ENCODE measurements at regions not wholly inside any gene's neighbourhood (a gene's known extent, or its start where the extent isn't known, plus 50 kb on each side); places are given as distances from the start of the nearest gene placed in this dataset.

- H4K20me1 ChIP-seq (ENCODE audit: control insufficient read depth, extremely low read depth, insufficient read depth, low read length) = no peaks in the 10 kb centered on the region
- no peak overlapping the region for H3K9ac ChIP-seq (ENCODE audit: insufficient read depth, low read length)
- H3K4me3 ChIP-seq (replicated peaks in 1 of 4; ENCODE audit: control extremely low read depth in 1 of 4, insufficient read depth in 1 of 4, low read depth in 3 of 4, low read length in 4 of 4) = no peak overlapping the region
- H3K4me1 ChIP-seq (ENCODE audit: control insufficient read depth, extremely low read depth, insufficient read depth, low read length) = no peaks in the 10 kb centered on the region
- H2AFZ ChIP-seq (ENCODE audit: low read length) = no peak overlapping the region
- TF ChIP-seq CTCF (conservative IDR thresholded peaks at IDR 0.05 in 1 of 2, IDR thresholded peaks at IDR 0.05 in 1 of 2; ENCODE audit: low read depth in 1 of 2, low read length in 2 of 2) (no peak), EZH2 (IDR thresholded peaks at IDR 0.05; ENCODE audit: low read length, missing control alignments) (no peak)
- no peaks in the 10 kb centered on the region for H3K27me3 ChIP-seq (ENCODE audit: control insufficient read depth, insufficient read depth, low read length)
- no peak overlapping the region for H3K4me2 ChIP-seq (ENCODE audit: extremely low read depth, insufficient read depth, low read length)
- no peaks in the 10 kb centered on the region for H3K9me3 ChIP-seq (ENCODE audit: control insufficient read depth, insufficient read depth, low read depth, low read length)
- H3K27ac ChIP-seq (ENCODE audit: insufficient read depth, low read length) = no peak overlapping the region
- DNase-seq (ENCODE audit: low read depth in 2 of 2) = no peak
- H3K79me2 ChIP-seq (ENCODE audit: control insufficient read depth, insufficient read depth, low read length) = no peaks in the 10 kb centered on the region
- no peaks in the 10 kb centered on the region for H3K36me3 ChIP-seq (ENCODE audit: control insufficient read depth, insufficient read depth, low read length)
Measured at GRCh38 chr6:106797186-106797585, 167.8 kb downstream of the QRSL1 start.

- Histone ChIP-seq H3K4me2 (ENCODE audit: extremely low read depth, insufficient read depth, low read length) (no peak overlapping the region), H3K79me2 (ENCODE audit: control insufficient read depth, insufficient read depth, low read length) (no peaks in the 10 kb centered on the region), H2AFZ (ENCODE audit: low read length) (no peak overlapping the region), H3K9ac (ENCODE audit: insufficient read depth, low read length) (no peak overlapping the region), H3K27ac (ENCODE audit: insufficient read depth, low read length) (no peak overlapping the region), H3K36me3 (ENCODE audit: control insufficient read depth, insufficient read depth, low read length) (no peaks in the 10 kb centered on the region), H3K27me3 (ENCODE audit: control insufficient read depth, insufficient read depth, low read length) (no peaks in the 10 kb centered on the region), H3K4me1 (ENCODE audit: control insufficient read depth, extremely low read depth, insufficient read depth, low read length) (no peaks in the 10 kb centered on the region), H3K9me3 (ENCODE audit: control insufficient read depth, insufficient read depth, low read depth, low read length) (no peaks in the 10 kb centered on the region), H4K20me1 (ENCODE audit: control insufficient read depth, extremely low read depth, insufficient read depth, low read length) (no peaks in the 10 kb centered on the region), H3K4me3 (replicated peaks in 1 of 4; ENCODE audit: control extremely low read depth in 1 of 4, insufficient read depth in 1 of 4, low read depth in 3 of 4, low read length in 4 of 4) (no peak overlapping the region)
- TF ChIP-seq CTCF (conservative IDR thresholded peaks at IDR 0.05 in 1 of 2, IDR thresholded peaks at IDR 0.05 in 1 of 2; ENCODE audit: low read depth in 1 of 2, low read length in 2 of 2) (no peak), EZH2 (IDR thresholded peaks at IDR 0.05; ENCODE audit: low read length, missing control alignments) (no peak)
- no peak for DNase-seq (ENCODE audit: low read depth in 2 of 2)
Measured at GRCh38 chr6:106796781-106797180, 167.4 kb downstream of the QRSL1 start.

GRCh38 chr6:106794129-106794528, 164.8 kb downstream of the QRSL1 start:
- no peaks in the 10 kb centered on the region for H3K4me1 ChIP-seq (ENCODE audit: control insufficient read depth, extremely low read depth, insufficient read depth, low read length)
- H3K9me3 ChIP-seq (ENCODE audit: control insufficient read depth, insufficient read depth, low read depth, low read length) = no peaks in the 10 kb centered on the region
- DNase-seq (ENCODE audit: low read depth in 2 of 2) = no peak
- no peaks in the 10 kb centered on the region for H3K79me2 ChIP-seq (ENCODE audit: control insufficient read depth, insufficient read depth, low read length)
- H4K20me1 ChIP-seq (ENCODE audit: control insufficient read depth, extremely low read depth, insufficient read depth, low read length) = no peaks in the 10 kb centered on the region
- no peak overlapping the region for H3K27ac ChIP-seq (ENCODE audit: insufficient read depth, low read length)
- H3K4me2 ChIP-seq (ENCODE audit: extremely low read depth, insufficient read depth, low read length) = no peak overlapping the region
- H3K4me3 ChIP-seq (replicated peaks in 1 of 4; ENCODE audit: control extremely low read depth in 1 of 4, insufficient read depth in 1 of 4, low read depth in 3 of 4, low read length in 4 of 4) = no peak overlapping the region
- H3K9ac ChIP-seq (ENCODE audit: insufficient read depth, low read length) = no peak overlapping the region
- no peaks in the 10 kb centered on the region for H3K27me3 ChIP-seq (ENCODE audit: control insufficient read depth, insufficient read depth, low read length)
- H3K36me3 ChIP-seq (ENCODE audit: control insufficient read depth, insufficient read depth, low read length) = no peaks in the 10 kb centered on the region
- TF ChIP-seq EZH2 (IDR thresholded peaks at IDR 0.05; ENCODE audit: low read length, missing control alignments) (no peak), CTCF (conservative IDR thresholded peaks at IDR 0.05 in 1 of 2, IDR thresholded peaks at IDR 0.05 in 1 of 2; ENCODE audit: low read depth in 1 of 2, low read length in 2 of 2) (no peak)
- H2AFZ ChIP-seq (ENCODE audit: low read length) = no peak overlapping the region
